UCSD-AML1 (cell line): ENCODE measurements at regions not wholly inside any gene's neighbourhood (a gene's known extent, or its start where the extent isn't known, plus 50 kb on each side); places are given as distances from the start of the nearest gene placed in this dataset.
"Not testable (repeated sequence)": the region's sequence is repeated elsewhere in the genome, so short reads cannot be mapped to it uniquely, and the experiment has no call there.

Experiments used
- DNase-seq: peaks from one replicate; lab custom pipeline; 2025; ENCODE audit not compliant: unreplicated experiment; lab: John Stamatoyannopoulos, UW

- DNase-seq, result no peak
Observed at GRCh38 chr16:66176111-66176510, 190.4 kb upstream of the CDH5 start.

GRCh38 chr16:66175636-66176035 lies 190.9 kb upstream of the CDH5 start:
- no peak for DNase-seq

DNA sequence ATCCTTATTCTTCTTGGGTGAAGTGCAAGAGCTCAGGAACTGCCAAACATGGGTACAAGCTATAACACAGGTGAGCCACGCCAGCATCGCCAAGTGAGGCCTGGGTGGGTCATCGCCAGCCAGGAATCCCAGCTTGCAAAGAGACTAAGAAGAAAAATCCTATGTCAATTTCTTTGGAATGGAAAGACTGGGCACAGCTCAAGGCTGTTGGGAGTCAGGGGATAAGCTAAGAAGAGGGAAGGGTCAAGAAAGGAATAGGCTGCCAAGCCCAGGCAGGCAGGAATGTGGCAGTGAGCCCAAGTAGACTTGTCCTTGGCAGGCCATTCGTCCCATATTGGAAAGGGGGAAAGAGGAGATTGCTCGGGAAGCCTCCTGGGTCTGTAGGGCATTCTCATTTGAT lies 191.4 kb upstream of the CDH5 start:
- no peak for DNase-seq

GRCh38 chr16:66173796-66174195 lies 192.7 kb upstream of the CDH5 start:
- not testable (repeated sequence) for DNase-seq

DNA sequence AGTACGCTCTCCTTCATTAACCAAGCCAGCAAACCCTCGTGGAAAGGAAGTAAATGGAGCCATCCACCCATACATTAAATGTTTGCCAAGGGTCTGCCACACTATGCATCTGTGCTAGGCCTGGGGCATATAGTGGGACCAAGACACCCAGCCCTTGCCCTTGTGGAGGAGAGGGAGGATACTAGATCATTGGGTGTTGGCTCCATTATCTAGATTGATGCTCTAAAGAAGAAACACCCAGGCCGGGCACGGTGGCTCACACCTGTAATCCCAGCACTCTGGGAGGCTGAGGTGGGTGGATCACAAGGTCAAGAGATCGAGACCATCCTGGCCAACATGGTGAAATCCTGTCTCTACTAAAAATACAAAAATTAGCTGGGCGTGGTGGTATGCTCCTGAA lies 193.3 kb upstream of the CDH5 start:
- not testable (repeated sequence) for DNase-seq

DNA sequence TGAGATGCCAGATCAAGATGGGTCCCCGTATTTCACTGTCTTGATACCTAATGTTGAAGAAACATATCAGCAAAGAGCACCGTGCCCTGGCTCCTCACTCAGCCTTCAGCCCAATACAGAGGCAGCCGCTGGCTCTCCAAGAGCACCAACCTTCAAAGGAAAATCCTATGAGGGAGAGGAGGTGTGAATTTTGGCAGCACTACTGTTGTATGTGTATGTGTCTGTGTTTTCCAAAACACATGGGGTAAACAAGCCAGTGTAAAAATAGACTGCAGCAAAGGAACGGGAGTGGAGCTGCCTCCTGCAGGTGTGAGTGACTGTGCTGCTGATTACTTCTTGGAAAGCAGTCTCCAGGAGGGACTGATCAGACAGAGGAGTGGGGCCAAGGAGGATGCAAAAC lies 194.0 kb upstream of the CDH5 start:
- no peak for DNase-seq

DNA sequence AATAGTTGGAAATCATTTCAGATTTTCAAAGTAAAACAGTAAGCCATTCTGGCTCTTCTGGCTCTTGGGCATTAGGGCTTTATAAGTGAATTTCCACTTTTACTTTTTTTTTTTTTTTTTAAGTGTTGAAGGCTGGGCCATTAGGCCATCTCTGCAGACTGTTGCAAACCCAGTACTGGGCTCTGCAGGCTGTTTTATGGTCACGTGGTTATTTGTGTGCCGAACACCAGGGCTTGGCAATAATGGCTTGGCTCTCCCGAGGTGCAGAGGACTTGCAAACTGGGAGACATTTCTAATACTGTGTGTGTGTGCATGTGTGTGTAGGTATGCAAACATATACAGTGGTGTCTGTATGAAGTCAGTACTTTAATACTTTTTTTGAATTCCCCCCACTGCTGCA lies 194.9 kb upstream of the CDH5 start:
- no peak for DNase-seq

DNA sequence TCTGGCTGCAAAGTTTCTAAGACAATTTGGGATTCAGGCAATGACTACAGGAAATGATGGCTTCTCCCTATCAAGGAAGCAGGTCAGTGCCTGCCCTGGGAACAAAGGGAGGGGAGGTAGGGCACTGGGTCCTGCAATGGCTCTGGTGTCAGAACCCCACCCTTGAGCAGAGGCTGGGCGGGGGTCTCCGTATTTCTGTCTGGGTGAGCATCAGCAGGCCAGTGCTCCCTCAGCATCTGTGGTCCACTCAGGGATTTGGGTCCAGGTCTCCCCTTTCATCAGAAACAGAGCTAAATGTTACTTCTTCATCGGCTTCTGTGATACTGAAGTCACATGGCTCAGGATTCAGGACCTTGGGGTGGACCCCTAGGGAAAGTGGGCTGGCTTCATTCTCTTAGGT lies 195.5 kb upstream of the CDH5 start:
- DNase-seq, result no peak

DNA sequence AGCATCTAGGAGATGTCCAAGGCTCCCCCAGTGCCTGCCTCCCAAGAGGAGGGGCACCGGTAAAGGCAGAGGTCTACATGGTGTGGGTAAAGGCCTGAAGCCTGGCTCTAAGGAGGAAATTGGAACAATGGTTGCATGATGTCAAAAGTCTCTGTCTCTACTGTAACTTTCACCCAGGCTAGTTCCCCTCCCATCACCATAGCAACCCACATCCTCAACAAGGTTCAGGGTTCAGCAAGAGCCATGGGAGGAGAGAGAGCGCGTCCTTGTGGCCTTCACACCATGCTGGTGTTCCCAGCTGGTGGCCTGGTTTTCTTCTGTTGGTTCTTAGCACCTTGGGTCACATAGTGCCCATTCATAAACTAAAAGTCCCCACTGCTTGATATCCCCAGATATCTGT lies 196.7 kb upstream of the CDH5 start:
- no peak for DNase-seq

DNA sequence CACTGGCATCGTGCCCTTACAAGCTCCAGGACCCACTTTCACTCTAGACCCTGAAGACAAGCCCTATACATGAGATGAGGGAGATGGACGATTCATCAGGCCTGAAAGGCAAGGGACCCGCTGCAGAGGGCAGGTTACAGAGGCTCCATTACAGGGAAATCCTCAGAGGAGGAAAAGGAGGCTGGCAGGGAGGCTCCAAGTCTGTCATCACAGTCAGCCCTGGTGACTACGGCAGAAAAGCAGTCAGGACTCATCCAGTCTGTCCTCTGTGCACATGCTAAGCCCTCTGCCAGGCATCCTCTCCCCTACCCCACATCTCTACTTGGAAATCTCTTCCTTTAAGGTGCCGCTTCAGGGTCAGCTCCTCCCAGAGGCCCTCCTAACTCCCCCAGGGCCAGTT lies 197.7 kb upstream of the CDH5 start:
- no peak for DNase-seq

- no peak for DNase-seq
Observed at GRCh38 chr16:66167564-66168291, 198.8 kb upstream of the CDH5 start.

DNA sequence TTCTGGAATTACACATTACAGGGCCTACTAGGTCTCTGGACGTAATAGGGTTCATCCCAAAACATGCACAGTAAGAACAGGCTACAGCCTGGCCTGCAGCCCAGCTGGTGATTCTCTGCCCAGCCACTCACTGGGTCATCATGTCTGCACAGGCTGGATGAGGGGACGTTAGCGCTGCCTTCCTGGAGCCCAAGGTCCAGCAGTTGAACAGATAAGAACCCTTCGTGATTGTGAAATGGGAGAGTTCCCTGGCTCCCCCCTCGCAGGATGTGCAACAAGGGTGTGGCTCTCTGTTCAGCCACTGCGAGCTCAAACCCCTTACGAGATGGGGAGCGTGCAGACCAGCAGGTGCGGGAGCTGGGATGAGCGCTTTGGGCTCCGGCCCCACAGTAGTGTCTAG lies 200.0 kb upstream of the CDH5 start:
- DNase-seq, result no peak

- DNase-seq, result no peak
Observed at GRCh38 chr16:66165879-66166278, 200.6 kb upstream of the CDH5 start.

DNA sequence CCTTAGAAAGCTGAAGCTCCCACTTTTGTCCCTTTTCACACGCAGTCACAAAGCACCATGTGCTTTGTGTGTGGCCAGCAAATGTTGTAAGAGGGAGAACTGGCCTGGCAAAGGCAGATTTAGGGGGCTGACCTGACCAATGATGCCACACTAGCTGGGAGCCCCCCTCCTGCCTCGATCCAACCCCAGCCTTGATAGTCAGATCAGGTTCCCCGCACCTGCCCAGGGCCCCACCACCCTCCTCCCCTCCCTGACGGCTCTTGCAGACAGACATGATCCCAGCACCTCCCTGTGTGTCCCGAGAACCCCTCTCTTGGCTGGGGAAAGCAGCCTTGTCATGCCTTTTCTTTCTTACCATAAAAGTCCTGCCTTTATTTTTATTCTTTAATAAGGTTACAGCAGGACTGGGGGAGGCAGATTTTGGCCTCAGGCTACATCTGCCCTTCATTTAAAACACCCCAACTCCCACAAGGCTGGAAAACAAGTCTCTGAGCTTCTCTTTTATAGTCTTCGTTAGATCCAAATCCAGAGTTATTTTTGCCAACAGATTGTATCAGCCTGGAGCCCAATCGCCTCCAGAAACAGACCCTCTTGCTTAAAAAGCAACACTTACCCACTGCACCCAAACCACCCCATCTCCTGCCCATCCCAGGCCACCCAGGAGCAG lies 201.8 kb upstream of the CDH5 start:
- no peak for DNase-seq

DNA sequence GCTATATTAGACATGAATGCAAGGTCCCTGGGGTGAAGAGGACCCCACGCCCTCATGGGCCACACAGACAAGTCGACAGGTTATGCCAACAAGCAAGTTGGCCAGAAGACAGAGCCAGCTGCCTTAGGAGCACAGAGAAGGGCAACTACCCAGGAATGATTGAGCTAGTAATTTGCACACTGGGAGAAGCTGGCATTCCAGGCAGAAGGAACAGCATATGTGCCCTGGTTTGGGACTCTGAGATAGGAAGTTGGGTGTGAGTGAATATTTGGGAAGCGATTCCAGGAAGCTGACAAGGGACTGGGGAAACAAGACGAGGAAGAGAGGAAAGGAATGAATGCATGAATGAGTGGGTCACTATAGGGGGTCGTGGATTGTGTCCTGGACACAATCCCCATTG lies 203.7 kb upstream of the CDH5 start:
- no peak for DNase-seq

DNA sequence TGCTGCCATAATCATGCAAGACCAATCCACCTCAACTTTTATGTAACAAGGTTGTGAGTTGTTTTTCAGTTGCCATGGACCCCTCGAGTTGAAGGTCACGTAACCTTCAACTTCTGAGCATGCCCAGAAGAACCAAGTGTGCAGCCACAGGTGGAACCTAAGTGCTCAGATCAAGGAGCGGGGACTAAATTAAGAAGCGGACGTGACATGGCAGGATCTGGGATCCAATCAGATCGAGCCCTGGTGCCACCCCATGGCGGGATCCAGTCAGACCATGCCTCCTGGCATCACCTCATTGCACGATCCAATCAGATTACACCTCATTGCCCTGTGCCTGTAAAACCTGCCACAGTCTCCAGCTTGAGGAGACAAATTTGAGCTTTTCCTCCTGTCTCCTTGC lies 204.5 kb upstream of the CDH5 start:
- no peak for DNase-seq

DNA sequence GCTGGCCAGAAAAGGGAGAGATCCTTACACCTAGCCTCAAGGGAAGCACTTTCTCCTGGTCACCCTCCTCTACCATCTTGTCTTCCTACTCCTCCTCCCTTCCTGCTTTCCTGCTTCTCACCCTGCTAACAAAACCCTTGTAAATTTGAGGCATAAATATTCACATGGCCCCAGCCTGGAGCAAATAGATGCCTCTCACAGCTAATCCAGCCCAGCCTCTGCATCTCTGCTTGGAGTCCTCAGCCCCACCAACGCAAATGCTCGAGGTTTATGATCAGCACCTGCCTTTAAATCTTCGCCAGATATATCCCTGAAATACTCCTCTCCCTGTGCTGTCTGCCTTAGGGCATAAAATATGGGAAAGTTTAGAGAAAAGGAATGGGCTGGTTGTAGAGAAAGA lies 205.2 kb upstream of the CDH5 start:
- no peak for DNase-seq

- DNase-seq, result no peak
Observed at GRCh38 chr16:66159987-66160386, 206.5 kb upstream of the CDH5 start.

GRCh38 chr16:66156538-66156937 lies 210.0 kb upstream of the CDH5 start:
- no peak for DNase-seq

DNA sequence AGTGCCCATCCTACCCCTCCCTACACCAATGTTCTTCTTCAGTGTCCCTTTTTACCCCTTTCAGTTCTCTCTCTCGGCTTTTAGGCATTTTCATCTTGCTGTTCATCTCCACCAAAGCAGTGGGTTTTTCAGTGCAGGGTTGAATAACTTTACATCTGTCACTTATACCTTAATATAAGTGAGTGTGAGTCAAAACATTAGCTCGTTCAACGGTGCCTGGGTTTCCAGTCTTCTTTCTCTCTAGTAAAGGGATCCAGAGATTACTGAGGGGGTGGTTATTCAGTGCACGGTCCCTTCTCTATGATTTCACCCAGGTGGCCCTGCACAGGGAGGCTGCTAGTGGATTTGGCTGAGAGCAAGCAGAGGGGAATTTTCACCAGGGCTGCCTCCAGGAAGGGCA lies 210.6 kb upstream of the CDH5 start:
- DNase-seq, result no peak

GRCh38 chr16:66154801-66155200 lies 211.7 kb upstream of the CDH5 start:
- no peak for DNase-seq

- DNase-seq, result no peak
Observed at GRCh38 chr16:66152823-66153393, 213.6 kb upstream of the CDH5 start.

DNA sequence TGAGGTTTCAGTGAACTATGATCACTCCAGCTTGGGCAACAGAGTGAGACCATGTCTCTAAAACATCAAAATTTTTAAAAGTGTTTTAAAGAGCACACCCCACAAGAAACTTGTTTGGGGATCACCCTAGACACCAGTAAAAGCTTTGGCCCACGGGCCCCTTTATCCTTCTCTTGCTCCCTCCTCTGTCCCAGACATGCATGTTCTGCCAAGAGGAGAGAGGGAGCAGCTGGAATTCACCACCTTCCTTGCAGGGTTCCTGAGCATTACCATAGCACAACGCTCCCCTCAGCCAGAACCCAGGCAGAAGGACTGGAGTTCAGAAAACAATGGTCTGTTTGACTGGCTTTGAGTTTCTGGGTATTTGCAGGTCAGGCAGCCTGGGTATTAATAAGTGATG lies 214.3 kb upstream of the CDH5 start:
- DNase-seq, result no peak
